Psoas muscle (tissue), 7 donors: ENCODE measurements at regions not wholly inside any gene's neighbourhood (a gene's known extent, or its start where the extent isn't known, plus 50 kb on each side); places are given as distances from the start of the nearest gene placed in this dataset.
"Not testable (repeated sequence)": the region's sequence is repeated elsewhere in the genome, so short reads cannot be mapped to it uniquely, and the experiment has no call there.

ENCODE experiments used
- ATAC-seq, 4 donors: fragments of 200-7000 bp; cut with Tn5 transposase; one replicate each; pipeline ENCODE4 v1.9.1; 2020; ENCODE audit warnings: moderate library complexity in 3 of 4, mild to moderate bottlenecking in 2 of 4
- DNase-seq, 2 donors: peaks; one replicate each; pipeline ENCODE4 v3.0.0-alpha.2; 2020
- H3K27ac ChIP-seq: fragments of 200-600 bp; one replicate; pipeline ENCODE4 v1.8.0; 2022
- H3K27me3 ChIP-seq, 3 donors: fragments of 200-600 bp in 1 of 3; one replicate each; pipeline versions ENCODE4 v1.6.1 to v1.8.0; 2013 to 2022; ENCODE audit warnings: low read length in 2 of 3, mild to moderate bottlenecking in 2 of 3, moderate library complexity in 1 of 3; ENCODE audit not compliant: insufficient read depth in 3 of 3
- H3K36me3 ChIP-seq, 2 donors: fragments of 200-600 bp in 1 of 2; one replicate each; pipeline versions ENCODE4 v1.6.1 to v1.8.0; 2013 to 2022; ENCODE audit warnings: low read depth in 1 of 2, mild to moderate bottlenecking in 1 of 2, moderate library complexity in 1 of 2; ENCODE audit not compliant: insufficient read depth in 1 of 2
- H3K4me1 ChIP-seq: fragments of 200-600 bp; one replicate; pipeline ENCODE4 v1.8.0; 2022
- H3K4me3 ChIP-seq: fragments of 200-600 bp; one replicate; pipeline ENCODE4 v1.8.0; 2022; ENCODE audit warnings: mild to moderate bottlenecking
- H3K9me3 ChIP-seq: fragments of 200-600 bp; one replicate; pipeline ENCODE4 v1.8.0; 2022
- WGBS, 3 donors: extraction: QIAGEN DNeasy Blood & Tissue Kit; methylation state at CpG; one replicate each; pipeline versions ENCODE4 v1.1.6 to v1.1.7; 2013; 5-methylcytosine and 5-hydroxymethylcytosine counted together
- intact Hi-C, 2 donors: fragments of 100-400 bp; cut with DNase I; formaldehyde crosslinking; loops; one replicate each; pipeline versions ENCODE4 v1.11.0 to v1.14.2; 2022
- TF ChIP-seq, protein P1 (sequence below): fragments of 200-600 bp; IDR thresholded peaks from one replicate; pipeline ENCODE4 v1.8.0; 2022; ENCODE audit warnings: antibody characterized with exemption
- donor health status: healthy with polysubstance abuse.
- donor health status: DM: no; HTN: no; CAD: no; lungs with moderate emphysema.
- donor health status: Bipolar disorder and iron deficiency.
- donor health status: healthy.
- donor health status: DM: yes; HTN: yes; CAD: no.
- donor health status: DM: no; HTN: no; CAD: no.
- donor health status: DM: yes; HTN: yes; CAD: no.

DNA sequence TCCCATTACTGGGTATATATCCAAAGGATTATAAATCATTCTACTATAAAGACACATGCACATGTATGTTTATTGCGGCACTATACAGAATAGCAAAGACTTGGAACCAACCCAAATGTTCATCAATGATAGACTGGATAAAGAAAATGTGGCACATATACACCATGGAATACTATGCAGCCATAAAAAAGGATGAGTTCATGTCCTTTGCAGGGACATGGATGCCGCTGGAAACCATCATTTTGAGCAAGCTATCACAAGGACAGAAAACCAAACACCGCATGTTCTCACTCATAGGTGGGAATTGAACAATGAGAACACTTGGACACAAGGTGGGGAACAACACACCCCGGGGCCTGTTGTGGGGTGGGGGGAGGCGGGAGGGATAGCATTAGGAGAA lies 57.0 kb upstream of the NEUROD1 start:
- H3K27me3 ChIP-seq, DNase-seq, intact Hi-C loops, H3K27ac ChIP-seq, H3K4me3 ChIP-seq, H3K9me3 ChIP-seq, H3K4me1 ChIP-seq, H3K36me3 ChIP-seq, ATAC-seq: not testable (repeated sequence)
- WGBS, 3 donors = 74 to 78% (median 76%) methylated on average over 5 of the region's 5 CpGs

DNA sequence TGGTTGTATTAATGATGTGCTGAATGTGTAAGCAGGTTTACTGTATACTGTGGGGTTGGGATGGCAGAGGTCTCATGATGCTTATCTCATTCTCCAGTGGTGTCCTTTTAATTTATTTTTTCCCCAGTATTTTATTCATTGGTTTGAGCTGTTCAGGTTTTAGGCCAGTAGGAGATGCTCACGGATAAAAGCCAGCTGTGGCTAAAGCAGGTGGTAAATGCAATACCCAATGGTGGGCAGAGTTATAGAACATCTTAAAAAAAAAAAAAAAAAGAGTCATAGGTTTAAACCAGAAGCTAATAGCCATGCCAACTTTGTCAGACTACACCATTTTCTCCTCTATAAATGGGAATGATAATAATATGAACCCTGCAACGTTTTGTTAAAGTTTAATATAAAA lies 57.8 kb upstream of the NEUROD1 start:
- Histone ChIP-seq H3K9me3 (no peaks in the 10 kb centered on the region), H3K36me3 (no peaks in the 10 kb centered on the region), H3K27ac (no peak overlapping the region), H3K27me3 (no peaks in the 10 kb centered on the region), H3K4me1 (no peaks in the 10 kb centered on the region), H3K4me3 (no peak overlapping the region)
- DNase-seq (no peak), ATAC-seq (no peak)
- intact Hi-C loops = no loop called here
- WGBS, 3 donors = 15 to 23% (median 22%) methylated on average over 2 of the region's 2 CpGs
- TF ChIP-seq, protein P1, sequence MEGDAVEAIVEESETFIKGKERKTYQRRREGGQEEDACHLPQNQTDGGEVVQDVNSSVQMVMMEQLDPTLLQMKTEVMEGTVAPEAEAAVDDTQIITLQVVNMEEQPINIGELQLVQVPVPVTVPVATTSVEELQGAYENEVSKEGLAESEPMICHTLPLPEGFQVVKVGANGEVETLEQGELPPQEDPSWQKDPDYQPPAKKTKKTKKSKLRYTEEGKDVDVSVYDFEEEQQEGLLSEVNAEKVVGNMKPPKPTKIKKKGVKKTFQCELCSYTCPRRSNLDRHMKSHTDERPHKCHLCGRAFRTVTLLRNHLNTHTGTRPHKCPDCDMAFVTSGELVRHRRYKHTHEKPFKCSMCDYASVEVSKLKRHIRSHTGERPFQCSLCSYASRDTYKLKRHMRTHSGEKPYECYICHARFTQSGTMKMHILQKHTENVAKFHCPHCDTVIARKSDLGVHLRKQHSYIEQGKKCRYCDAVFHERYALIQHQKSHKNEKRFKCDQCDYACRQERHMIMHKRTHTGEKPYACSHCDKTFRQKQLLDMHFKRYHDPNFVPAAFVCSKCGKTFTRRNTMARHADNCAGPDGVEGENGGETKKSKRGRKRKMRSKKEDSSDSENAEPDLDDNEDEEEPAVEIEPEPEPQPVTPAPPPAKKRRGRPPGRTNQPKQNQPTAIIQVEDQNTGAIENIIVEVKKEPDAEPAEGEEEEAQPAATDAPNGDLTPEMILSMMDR = no peak

DNA sequence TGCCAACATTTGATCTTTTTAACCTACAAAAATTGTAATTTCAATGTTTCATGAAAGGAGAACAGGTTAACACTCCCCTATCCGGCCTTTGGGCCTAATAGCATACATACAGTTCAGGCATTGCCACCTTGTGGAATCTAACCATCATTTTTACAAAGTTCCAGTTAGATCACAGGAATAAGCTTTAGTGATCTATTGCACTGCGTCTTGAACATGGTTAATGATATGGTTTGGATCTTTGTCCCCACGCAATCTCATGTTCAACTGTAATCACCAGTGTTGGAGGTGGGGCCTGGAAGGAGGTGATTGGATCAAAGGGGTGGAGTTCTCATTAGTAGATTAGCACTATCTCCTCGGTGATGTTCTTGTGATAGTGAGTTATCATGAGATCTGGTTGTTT lies 58.2 kb upstream of the NEUROD1 start:
- Histone ChIP-seq H3K27ac (no peak overlapping the region), H3K4me3 (no peak overlapping the region), H3K4me1 (no peaks in the 10 kb centered on the region), H3K27me3 (no peaks in the 10 kb centered on the region), H3K36me3 (no peaks in the 10 kb centered on the region), H3K9me3 (no peaks in the 10 kb centered on the region)
- ATAC-seq (no peak), DNase-seq (no peak)
- intact Hi-C loops = no loop called here
- TF ChIP-seq, protein P1 = no peak
- 81 to 90% (median 89%) methylated on average over 4 of the region's 4 CpGs for WGBS, 3 donors

DNA sequence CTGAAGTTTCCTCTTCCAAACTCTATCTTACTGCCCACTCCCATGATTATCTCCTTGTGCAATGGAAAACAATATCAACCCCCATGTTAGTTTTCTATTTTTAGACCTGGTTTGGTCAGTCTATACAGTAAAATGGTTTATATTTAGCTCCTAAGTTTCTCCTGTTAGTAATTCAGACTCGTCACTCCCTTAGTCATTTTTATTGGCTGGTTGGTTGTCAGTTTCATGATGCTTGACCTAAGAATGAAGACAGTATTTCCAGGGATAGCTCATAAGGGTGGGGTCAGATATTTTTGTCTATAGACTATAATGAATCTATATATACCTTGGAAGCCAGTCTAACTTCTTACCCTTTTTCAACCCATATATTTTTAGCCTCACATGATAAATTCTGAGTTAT lies 61.4 kb upstream of the NEUROD1 start:
- no peak overlapping the region for H3K4me3 ChIP-seq
- no peak overlapping the region for H3K27ac ChIP-seq
- no peaks in the 10 kb centered on the region for H3K9me3 ChIP-seq
- DNase-seq (no peak), ATAC-seq (peak in 3 of 4 donors; percentile 27 to 43 (median 29))
- 15 to 50% (median 25%) methylated on average over 1 of the region's 1 CpG for whole genome bisulfite sequencing, 3 donors
- H3K36me3 ChIP-seq = no peaks in the 10 kb centered on the region
- no peaks in the 10 kb centered on the region for H3K4me1 ChIP-seq
- TF ChIP-seq, protein P1 = no peak
- H3K27me3 ChIP-seq = no peaks in the 10 kb centered on the region
- intact Hi-C loops = loop anchor here (2.0 to 10.0 kb wide), 6 partner anchors 153 to 341 kb away; partner anchors contain the start of gene ITPRID2 (in 1 of the 2)

DNA sequence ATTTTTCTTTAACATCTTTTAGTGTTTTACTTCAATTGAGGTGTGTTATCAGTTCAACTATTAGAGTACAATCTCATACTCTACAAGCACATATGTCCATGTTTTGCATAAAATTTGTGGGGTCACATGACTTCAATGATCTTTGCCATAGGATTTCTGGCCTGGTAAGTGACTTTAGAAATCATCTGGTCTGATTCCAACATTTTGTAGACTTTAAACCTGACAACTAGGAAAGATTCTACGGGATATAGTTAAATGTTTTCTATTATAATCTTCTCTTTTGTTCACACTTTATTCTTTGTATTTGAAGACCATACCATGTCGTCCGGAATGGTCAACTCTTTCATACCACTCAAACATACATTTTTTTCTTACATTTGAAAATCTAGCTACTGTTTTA lies 62.0 kb upstream of the NEUROD1 start:
- intact Hi-C loops = loop anchor here (2.0 to 10.0 kb wide), 6 partner anchors 152 to 340 kb away; partner anchors contain the start of gene ITPRID2 (in 1 of the 2)
- TF ChIP-seq, protein P1 = no peak
- DNase-seq (no peak), ATAC-seq (no peak)
- Histone ChIP-seq H3K4me3 (no peak overlapping the region), H3K27me3 (no peaks in the 10 kb centered on the region), H3K36me3 (no peaks in the 10 kb centered on the region), H3K4me1 (no peaks in the 10 kb centered on the region), H3K27ac (no peak overlapping the region), H3K9me3 (no peaks in the 10 kb centered on the region)
- WGBS, 3 donors = 48 to 51% (median 51%) methylated on average over 3 of the region's 3 CpGs
